Stomach (tissue), 4 donors: ENCODE measurements at regions not wholly inside any gene's neighbourhood (a gene's known extent, or its start where the extent isn't known, plus 50 kb on each side); places are given as distances from the start of the nearest gene placed in this dataset.

Experiments used
- CTCF ChIP-seq, 7 experiments: fragments of 450-650 bp in 4 of 7; fragments of 200-600 bp in 3 of 7; sonication (generic) in 3 of 7; IDR thresholded peaks; one replicate each; pipeline ENCODE4 v1.5.1; 2016 to 2019; ENCODE audit warnings: antibody characterized with exemption in 7 of 7, control low read depth in 2 of 7, mild to moderate bottlenecking in 1 of 7
- EP300 ChIP-seq: sonication (generic); formaldehyde crosslinking; IDR thresholded peaks from one replicate; pipeline ENCODE4 v1.6.1; 2017; ENCODE audit warnings: antibody characterized with exemption
- POLR2A ChIP-seq, 4 donors: fragments of 450-650 bp; IDR thresholded peaks; one replicate each; pipeline ENCODE4 v1.6.1; 2016; ENCODE audit warnings: antibody characterized with exemption in 4 of 4, control low read depth in 2 of 4, mild to moderate bottlenecking in 1 of 4, moderate library complexity in 1 of 4

GRCh38 chr4:182105416-182105815 is 137.8 kb upstream of the TENM3 start:
- TF ChIP-seq CTCF (IDR thresholded peaks at IDR 0.05) (no peak), POLR2A (IDR thresholded peaks at IDR 0.05) (no peak), EP300 (no peak)
